PC-9 (cell line): ENCODE measurements at regions not wholly inside any gene's neighbourhood (a gene's known extent, or its start where the extent isn't known, plus 50 kb on each side); places are given as distances from the start of the nearest gene placed in this dataset.
"Not testable (repeated sequence)": the region's sequence is repeated elsewhere in the genome, so short reads cannot be mapped to it uniquely, and the experiment has no call there.

Experiments used
- EZH2 ChIP-seq: fragments of 200-600 bp; sonication (generic); IDR thresholded peaks from 2 replicates; pipeline ENCODE4 v1.8.0; 2017; ENCODE audit warnings: antibody characterized with exemption, low read depth
- TF ChIP-seq, protein P1 (sequence below): fragments of 200-600 bp; sonication (generic); conservative IDR thresholded peaks from 2 replicates; pipeline ENCODE4 v1.6.1; 2017; ENCODE audit warnings: mixed run types, antibody characterized with exemption, mild to moderate bottlenecking, moderate library complexity

DNA sequence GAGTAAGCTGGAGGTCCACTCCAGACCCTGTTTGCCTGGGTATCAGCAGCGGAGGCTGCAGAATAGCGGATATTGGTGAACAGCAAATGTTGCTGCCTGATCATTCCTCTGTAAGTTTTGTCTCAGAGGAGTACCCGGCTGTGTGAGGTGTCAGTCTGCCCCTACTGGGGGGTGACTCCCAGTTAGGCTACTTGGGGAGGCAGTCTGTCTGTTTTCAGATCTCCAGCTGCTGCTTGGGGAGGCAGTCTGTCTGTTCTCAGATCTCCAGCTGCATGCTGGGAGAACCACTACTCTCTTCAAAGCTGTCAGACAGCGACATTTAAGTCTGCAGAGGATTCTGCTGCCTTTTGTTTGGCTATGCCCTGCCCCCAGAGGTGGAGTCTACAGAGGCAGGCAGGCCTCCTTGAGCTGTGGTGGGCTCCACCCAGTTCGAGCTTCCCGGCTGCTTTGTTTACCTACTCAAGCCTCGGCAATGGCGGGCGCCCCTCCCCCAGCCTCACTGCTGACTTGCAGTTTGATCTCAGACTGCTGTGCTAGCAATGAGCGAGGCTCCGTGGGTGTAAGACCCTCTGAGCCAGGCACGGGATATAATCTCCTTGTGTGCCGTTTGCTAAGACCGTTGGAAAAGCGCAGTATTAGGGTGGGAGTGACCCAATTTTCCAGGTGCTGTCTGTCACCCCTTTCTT is 266.6 kb upstream of the CELF4 start:
- TF ChIP-seq, protein P1, sequence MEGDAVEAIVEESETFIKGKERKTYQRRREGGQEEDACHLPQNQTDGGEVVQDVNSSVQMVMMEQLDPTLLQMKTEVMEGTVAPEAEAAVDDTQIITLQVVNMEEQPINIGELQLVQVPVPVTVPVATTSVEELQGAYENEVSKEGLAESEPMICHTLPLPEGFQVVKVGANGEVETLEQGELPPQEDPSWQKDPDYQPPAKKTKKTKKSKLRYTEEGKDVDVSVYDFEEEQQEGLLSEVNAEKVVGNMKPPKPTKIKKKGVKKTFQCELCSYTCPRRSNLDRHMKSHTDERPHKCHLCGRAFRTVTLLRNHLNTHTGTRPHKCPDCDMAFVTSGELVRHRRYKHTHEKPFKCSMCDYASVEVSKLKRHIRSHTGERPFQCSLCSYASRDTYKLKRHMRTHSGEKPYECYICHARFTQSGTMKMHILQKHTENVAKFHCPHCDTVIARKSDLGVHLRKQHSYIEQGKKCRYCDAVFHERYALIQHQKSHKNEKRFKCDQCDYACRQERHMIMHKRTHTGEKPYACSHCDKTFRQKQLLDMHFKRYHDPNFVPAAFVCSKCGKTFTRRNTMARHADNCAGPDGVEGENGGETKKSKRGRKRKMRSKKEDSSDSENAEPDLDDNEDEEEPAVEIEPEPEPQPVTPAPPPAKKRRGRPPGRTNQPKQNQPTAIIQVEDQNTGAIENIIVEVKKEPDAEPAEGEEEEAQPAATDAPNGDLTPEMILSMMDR: not testable (repeated sequence)
- TF ChIP-seq EZH2: not testable (repeated sequence)
